CD4-positive, alpha-beta T cell treated with Interleukin-17A for 1 hour (primary cell): ENCODE measurements at regions not wholly inside any gene's neighbourhood (a gene's known extent, or its start where the extent isn't known, plus 50 kb on each side); places are given as distances from the start of the nearest gene placed in this dataset.

Experiments used
- DNase-seq: peaks from one replicate; pipeline ENCODE4 v3.0.0-alpha.2; 2020

- no peak for DNase-seq
Observed at GRCh38 chr2:173651891-173652290, 297.2 kb downstream of the CDCA7 start.

DNA sequence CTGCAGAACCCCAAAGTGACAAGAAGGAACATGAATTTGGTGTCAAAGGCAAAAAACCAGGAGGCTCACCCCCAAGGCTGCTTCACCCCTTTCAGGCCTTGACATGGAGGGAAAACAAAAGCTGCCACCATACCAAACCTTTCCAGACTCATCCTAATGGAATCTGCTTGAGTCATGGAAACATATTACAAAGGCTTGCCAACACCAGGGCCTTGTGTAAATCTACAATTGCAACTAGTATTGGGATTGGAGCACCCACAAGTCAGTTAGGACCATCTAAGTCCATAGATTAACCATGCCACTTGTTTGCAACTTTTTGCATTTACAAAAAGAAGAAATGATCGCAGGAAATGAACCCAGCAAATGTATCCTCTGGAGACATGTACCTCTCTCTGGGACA is 297.6 kb downstream of the CDCA7 start:
- no peak for DNase-seq

DNA sequence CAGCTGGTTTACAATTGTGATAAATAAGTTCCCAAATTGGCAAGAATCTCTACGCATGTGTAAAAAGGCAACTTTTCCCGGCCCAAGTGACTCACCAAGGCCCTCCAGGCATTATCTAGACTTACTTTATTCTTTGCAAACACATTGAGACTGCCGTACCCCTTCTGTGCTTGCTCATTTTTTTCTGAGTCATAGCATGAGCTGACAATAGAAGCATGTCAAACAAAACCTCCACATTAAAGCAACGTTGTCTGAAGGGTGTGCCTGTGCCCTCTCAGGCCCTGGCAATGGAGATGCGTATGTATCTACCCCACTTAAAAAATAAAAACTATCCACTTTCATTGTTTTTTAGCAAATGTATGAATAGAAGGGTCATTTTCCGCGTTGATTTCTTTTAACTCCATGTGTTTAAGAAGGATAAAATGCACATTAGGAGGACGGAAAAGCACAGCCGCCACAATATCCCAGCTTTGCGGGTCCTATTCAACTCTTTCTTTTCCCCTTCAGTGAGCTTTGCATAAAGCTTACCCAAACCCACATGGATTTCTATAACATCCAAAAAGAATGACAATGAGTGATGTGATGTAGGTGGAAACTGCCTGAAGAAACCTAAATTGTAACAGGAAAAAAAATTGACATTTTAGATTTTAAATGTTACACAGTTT is 298.2 kb downstream of the CDCA7 start:
- DNase-seq, result no peak

DNA sequence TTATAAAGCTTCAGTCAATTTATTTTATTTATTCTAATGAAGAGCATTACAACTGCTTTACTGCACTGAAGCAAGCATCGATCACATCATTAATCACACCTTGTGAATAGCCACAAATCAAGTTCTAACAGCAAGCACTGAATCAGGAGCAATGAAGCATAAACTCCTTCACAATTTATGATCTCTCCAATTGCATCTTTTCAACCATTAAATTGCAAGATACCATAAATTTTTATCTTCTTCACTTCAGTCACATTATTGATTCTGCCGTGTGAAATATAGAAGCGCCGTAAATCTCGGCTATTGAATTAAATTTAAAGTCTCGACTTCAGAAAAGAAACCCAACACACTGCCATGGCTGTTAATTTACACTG is 298.7 kb downstream of the CDCA7 start:
- DNase-seq, result no peak

GRCh38 chr2:173654161-173654895 is 299.7 kb downstream of the CDCA7 start:
- no peak for DNase-seq

DNA sequence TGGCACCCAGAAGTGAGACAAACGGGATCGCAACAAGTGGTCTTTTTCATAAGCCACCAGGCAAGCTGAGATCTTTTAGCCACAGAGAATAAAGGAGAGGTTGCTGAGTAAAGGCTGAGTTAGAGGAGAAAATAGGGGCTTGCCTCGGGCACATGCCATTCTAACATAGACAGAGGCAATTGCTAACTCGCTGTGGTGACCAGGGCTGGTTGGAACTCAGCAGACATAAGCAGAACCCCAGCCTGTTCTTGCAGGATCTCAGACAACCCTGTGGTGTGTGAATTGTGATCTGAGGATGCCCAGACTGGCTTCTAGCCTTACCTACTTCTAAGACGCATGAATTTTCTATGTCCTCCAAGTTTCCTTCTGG is 300.2 kb downstream of the CDCA7 start:
- DNase-seq, result no peak

DNA sequence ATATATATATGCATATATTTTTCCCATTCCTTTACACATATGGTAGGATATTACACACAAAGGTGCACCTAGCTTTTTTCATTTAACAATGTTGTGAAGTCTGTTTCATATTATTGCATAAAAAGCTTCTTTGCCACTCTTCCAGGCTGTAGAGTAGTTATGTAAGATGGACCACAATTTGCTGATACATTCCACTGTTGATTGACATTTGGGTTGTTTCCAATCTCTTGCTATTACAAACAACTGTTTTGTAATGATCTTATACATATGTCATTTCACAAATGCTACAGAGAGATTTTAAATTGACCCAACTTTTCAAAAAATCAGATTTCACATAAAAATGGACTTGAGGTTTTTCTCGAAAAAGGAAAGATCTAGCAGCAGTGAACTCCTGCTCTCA is 301.4 kb downstream of the CDCA7 start:
- DNase-seq, result no peak

DNA sequence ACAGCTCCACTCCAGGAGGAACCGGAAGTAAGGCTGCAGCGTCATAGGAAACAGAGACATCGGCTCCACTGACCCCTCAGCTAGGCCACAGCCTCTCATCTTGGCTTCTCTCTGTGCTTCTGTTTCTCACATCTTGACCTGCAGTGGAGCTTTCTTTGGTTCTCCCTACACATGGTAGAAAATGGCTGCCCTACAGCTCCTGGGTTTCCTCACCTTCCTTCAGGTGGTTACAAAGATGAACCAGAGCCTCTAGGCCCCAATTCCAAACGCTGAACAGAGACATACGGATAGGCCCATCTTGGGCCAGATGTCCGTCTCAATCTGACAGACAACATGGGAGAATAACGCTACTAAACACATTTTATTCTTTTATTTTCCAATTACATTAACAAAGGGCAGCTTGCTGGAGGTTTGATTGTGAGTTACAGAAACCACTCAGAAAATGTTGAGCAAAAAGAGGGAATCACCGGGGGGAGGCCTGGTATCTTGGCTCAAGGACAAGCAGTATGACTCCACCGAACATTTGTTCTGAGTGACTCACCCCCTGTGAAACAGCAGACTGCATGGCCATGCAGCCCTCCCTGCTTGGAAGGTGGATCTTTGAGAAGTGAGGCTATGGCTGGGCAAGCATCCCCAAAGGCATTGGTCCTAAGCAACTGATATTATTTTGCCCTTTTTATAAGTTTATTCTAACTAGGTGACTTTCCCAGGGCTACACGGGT is 303.5 kb downstream of the CDCA7 start:
- DNase-seq, result no peak

GRCh38 chr2:173658946-173659371 is 304.3 kb downstream of the CDCA7 start:
- DNase-seq, result no peak

DNA sequence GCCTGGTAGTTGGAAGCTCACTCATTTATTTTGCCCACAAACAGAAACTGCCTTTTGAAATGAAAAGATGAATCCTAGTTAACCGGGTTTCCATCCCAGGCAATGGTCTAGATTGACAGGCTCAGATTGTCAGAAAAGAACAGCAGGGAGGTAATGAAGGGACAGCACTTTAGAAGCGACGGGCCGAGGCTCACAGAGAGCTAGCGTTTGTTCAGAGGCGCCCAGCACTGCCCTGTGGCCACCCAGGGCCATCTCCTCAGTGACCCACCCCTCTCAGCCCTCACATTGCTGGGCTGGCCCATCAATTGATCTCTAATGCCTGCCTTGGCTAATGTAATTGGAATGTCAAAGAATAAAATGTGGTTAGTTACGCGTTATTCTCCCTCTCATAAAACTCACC is 304.8 kb downstream of the CDCA7 start:
- no peak for DNase-seq

- DNase-seq, result no peak
Observed at GRCh38 chr2:173661586-173661985, 303.6 kb downstream of the SP3 start.

- no peak for DNase-seq
Observed at GRCh38 chr2:173663353-173663752, 301.8 kb downstream of the SP3 start.

DNA sequence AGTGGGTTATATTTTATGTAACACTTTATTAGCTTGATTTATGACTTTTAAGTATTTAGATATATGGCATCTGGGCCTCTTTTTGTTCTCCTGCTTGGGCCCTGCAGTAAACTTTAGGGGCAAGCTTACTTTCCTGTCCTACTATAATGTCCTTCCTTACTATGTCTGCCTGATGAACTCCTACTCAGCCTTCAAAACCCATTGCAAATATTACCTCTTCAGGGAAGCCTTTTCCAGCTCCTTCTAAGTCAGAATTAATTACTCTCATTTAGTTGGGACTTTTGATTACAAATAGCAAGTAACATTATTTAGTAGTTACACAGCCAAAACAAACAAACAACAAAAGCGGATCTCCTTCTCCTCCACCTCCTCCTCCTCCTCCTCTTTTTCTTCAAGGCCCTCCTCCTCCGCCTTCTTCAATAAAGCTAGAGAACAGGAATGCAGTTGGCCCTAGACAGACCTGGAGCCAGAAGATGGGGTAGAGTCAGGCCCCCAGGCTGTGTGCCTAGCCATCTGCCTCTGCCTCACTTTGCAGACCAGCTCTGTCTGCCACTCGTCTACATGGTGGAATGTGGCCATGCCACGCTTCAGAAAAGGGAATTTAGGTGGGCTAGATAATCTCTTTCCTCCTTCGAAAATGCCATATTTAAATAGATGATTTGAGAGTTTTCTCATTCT is 301.2 kb downstream of the SP3 start:
- DNase-seq, result no peak

DNA sequence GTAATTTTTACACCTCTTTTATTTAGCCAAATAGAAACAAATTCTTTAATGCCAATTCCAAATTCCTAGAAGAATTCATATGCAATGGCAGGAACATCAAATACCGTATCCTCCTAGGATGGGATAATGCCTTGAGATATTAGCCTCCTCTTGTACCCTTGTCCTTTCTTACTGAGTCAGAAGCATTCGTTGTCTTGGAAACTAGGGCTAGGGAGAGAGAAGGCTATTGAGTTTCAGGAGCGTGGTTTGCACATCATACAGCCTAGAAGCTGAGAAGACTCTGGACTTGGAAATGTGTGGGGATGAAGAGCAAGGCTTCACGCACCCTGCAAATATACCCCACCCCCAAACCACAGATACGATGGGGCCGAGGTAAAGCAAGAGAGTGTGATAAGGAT is 300.7 kb downstream of the SP3 start:
- DNase-seq, result no peak

- DNase-seq, result no peak
Observed at GRCh38 chr2:173666171-173666888, 298.8 kb downstream of the SP3 start.

GRCh38 chr2:173667014-173667413 is 298.2 kb downstream of the SP3 start:
- DNase-seq, result no peak

GRCh38 chr2:173667415-173667814 is 297.8 kb downstream of the SP3 start:
- no peak for DNase-seq

DNA sequence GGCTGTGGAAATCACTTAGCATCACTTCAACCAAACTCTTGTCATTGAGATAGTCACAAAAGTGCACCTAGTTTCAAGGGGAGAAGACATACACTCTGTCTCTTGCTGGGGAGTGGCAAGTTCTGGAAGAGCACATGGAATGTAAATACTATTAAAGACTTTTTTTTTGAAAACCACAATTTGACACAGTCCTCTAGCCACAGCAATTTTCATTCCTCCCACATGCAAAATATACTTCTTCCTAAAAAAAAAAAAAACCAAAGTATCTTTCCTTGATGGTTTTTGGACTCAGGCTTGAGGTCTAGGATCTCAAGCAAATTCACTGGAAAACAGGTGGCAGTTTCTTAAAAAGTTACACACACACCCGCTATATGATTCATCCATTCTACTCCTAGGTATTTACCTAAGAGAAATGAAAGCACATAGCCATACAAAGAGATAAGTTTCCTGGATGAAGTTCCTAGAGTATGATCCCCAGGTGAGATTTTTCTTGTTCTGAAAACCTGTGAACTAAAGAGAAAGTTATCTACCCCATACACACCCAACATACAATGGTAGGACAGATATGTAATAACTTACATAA is 295.8 kb downstream of the SP3 start:
- DNase-seq, result no peak

GRCh38 chr2:173669888-173670287 is 295.3 kb downstream of the SP3 start:
- DNase-seq, result no peak

GRCh38 chr2:173672573-173673340 is 292.4 kb downstream of the SP3 start:
- DNase-seq, result no peak

DNA sequence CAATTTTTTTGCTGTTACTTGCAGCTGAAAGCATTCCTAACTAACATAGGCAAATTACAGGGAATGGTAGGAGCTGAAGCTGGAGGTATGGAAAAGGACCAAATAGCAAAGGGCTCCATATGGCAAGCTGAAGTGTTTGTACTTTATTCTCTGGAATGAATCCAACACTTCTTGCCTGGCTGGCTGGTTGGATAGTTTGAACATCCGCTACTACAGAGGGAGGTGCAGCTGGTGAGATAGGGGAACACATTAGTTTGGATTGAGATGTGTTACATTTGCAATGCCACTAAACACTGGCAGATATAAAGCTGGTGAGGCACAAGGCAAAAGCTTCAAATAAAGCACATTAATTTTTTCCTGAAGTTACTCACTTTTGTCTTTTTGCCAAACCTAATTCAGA is 291.5 kb downstream of the SP3 start:
- no peak for DNase-seq

DNA sequence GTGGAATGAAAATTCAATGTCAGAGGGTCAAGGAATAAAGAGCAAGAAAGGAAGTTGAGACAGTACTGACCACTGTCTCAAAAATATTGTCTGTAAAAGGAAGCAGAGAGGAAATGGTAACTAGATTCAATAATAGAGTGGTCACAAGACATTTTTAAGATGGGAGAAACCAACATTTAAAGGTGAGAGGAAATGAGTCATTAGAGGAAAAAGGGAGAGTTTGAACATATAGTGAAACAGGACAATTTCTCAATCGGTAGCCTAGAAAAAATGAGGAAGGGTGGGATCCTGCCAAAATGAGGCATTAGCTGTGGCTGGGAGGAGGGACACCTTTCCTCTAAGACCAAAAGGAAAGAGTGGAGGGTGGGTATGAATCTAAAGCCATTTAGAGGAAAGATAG is 288.5 kb downstream of the SP3 start:
- DNase-seq, result no peak
